Subcutaneous abdominal adipose tissue (tissue), 5 donors: ENCODE measurements at regions not wholly inside any gene's neighbourhood (a gene's known extent, or its start where the extent isn't known, plus 50 kb on each side); places are given as distances from the start of the nearest gene placed in this dataset.
A peak's percentile ranks its signal among the peaks of the same experiment; 100 is the strongest.
"Not testable (repeated sequence)": the region's sequence is repeated elsewhere in the genome, so short reads cannot be mapped to it uniquely, and the experiment has no call there.

ENCODE experiments used
- H3K27ac ChIP-seq: one replicate; pipeline ENCODE4 v1.7.0; 2013; ENCODE audit warnings: low read depth, mild to moderate bottlenecking, inconsistent platforms, low read length, moderate library complexity
- H3K27me3 ChIP-seq, 5 donors: one replicate each; pipeline ENCODE4 v1.7.0; 2013; ENCODE audit warnings: low read length in 5 of 5, inconsistent platforms in 1 of 5; ENCODE audit not compliant: control insufficient read depth in 5 of 5, insufficient read depth in 4 of 5
- H3K36me3 ChIP-seq, 5 donors: one replicate each; pipeline ENCODE4 v1.7.0; 2013; ENCODE audit warnings: low read length in 5 of 5; ENCODE audit not compliant: control insufficient read depth in 5 of 5, insufficient read depth in 5 of 5
- H3K4me1 ChIP-seq, 5 donors: one replicate each; pipeline ENCODE4 v1.7.0; 2013; ENCODE audit warnings: low read length in 5 of 5, mild to moderate bottlenecking in 3 of 5, moderate library complexity in 1 of 5; ENCODE audit not compliant: control insufficient read depth in 5 of 5, insufficient read depth in 5 of 5
- H3K4me3 ChIP-seq, 5 donors: one replicate each; pipeline ENCODE4 v1.7.0; 2013; ENCODE audit warnings: low read length in 5 of 5, low read depth in 1 of 5
- H3K9ac ChIP-seq, 5 donors: one replicate each; pipeline ENCODE4 v1.7.0; 2013; ENCODE audit warnings: low read length in 5 of 5, mild to moderate bottlenecking in 4 of 5, moderate library complexity in 3 of 5
- H3K9me3 ChIP-seq, 5 donors: one replicate each; pipeline ENCODE4 v1.7.0; 2013; ENCODE audit warnings: low read length in 5 of 5; ENCODE audit not compliant: control insufficient read depth in 5 of 5
- donor health status: healthy.
- donor health status: healthy.
- donor health status: healthy.
- donor health status: healthy.
- donor health status: healthy.

DNA sequence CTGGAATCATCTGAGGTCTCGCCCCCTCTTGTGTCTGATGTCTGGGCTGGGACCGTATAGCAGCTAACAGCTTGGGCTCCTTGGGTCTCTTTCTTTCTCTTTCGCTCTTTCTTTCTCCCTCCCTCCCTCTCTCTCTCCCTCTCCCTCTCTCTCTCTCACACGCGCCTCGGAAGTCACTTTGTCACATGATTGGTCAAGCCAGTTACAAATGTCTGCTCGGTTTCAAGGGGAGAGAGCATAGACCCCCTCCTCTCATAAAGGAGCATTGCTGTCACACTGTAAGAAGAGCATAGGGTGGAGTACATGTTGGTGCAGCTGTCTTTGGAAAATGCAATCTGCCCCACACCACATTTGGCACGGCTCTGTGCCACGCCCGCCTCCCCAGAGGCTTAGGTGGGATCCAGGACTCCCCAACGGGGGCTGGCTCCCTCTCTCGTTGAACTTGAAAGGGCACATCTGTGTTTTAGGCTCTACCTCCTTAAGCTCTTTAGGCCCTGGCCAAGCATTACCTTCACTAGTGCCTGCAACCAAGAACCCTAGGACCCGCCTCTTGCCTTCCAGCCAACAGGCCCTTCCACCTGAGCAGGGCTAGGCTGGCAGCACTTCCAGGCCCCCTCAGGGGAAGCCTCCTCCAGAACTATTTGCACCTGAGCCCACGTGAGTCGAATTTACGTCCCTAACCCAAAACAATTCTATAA is 61.9 kb upstream of the CACUL1 start:
- H3K9ac ChIP-seq = no peak overlapping the region
- no peak overlapping the region for H3K27ac ChIP-seq
- no peak overlapping the region for H3K4me3 ChIP-seq
- no peaks in the 10 kb centered on the region for H3K27me3 ChIP-seq
- H3K36me3 ChIP-seq = no peaks in the 10 kb centered on the region
- H3K4me1 ChIP-seq = peaks cover 3 to 21% (median 18%) of the 10 kb centered on the region in 5 donors
- H3K9me3 ChIP-seq = no peaks in the 10 kb centered on the region

DNA sequence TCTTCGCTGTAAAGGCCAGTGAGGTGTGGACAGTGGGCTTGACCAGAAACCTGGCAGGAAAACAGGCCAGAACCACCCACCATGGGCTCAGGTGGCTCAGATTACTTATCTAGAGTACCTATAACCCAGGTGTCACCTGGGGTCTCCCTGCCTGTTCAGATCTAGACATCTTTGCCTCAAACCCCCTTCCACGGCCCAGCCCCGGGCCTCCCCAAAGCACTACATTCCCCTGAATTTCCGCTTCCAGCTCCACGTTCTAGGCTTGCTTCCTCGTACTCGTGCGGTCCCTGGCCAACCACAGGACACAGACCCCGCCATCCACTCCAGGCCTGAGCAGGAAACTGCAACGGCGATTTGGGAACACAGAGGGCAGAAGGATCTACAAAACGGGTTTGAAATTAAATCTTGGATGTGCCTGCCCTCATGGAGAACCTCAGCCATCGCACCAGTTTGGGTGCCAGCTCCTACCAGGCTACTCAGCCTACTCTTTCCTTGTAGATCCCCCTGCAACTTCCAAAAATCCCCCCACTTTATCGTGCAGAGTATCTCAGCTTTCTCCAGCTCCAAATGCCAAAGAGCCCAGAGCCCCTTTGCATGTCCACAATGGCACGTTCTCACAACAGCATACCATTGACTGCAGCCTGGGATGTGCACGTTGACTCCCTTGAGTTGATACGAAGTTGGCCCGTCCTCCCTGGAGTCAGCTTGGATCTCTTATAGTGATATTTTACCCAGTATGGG is 62.7 kb upstream of the CACUL1 start:
- H3K9me3 ChIP-seq = no peaks in the 10 kb centered on the region
- peaks cover 0 to 12% (median 10%) of the 10 kb centered on the region in 5 donors for H3K4me1 ChIP-seq
- H3K27me3 ChIP-seq = no peaks in the 10 kb centered on the region
- no peaks in the 10 kb centered on the region for H3K36me3 ChIP-seq
- H3K4me3 ChIP-seq = no peak overlapping the region
- H3K9ac ChIP-seq = no peak overlapping the region
- H3K27ac ChIP-seq = no peak overlapping the region

DNA sequence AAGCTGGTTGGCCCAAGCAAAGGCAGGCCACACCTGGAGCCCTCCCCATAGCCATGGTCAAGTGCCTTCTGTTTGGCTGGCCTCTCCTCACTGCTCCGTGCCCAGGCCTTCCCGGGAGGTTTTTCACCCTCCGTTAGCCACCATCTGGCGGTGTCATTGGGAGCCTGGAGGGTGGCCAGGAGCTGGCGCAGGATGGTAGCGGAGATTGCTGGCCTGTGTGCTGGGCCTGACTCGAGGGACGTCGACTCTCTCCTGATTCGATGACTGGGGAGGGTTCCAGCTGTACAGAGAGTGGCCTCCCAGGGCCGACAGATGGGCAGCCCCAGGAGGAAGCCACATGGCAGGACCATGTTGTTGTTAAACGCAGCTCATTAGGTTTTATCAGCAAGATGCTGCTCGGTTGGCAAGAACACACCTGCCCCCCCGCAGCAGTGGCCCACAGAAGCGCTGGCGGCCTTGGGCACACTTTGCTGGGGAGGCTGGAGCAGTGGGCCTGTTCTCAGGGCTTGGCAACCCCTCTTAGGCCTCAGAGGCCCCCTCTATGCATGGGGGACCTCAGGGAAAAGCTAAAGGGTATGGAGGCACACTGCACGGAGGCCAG is 64.0 kb upstream of the CACUL1 start:
- H3K9ac ChIP-seq = no peak overlapping the region
- H3K9me3 ChIP-seq = no peaks in the 10 kb centered on the region
- H3K27ac ChIP-seq = no peak overlapping the region
- no peak overlapping the region for H3K4me3 ChIP-seq
- no peaks in the 10 kb centered on the region for H3K27me3 ChIP-seq
- H3K36me3 ChIP-seq = no peaks in the 10 kb centered on the region
- H3K4me1 ChIP-seq = peaks cover 0 to 10% (median 9%) of the 10 kb centered on the region in 5 donors

DNA sequence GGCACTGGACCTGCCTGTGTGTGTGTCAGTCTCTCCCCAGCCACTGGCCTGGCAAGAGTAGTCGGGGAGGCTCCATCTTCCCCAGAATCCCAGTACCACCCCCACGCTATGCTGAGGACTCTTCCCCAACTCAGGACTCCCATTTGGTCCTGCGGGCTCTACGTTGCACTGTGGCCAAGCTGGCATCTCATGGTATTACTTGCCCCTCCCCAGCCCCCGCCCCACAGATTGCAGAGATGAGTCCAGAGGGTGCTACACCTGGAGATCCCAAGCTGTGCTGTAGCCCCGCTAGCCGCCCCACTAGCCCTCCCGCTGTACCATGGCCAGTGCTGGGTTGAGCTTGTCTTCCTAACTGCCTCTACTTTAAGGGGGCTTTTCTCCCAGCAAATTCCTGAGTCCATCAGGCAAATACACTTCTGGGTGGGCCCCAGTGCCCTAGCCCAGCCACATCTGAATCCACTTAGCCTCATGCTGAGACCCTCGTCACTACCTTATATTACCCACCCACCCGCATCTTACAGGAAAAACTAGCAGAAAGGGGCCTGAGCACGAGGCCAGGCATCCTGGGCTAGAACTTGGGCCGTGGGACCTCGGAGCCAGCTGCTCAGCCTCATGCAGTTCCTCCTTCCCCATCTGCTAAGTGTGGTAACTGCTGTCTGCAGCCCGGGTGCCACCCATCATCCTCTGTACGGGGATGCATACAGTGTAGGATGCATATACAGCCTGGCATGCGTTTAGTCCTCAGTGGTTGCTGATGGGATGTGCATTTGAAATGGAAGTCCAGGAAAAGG is 65.8 kb upstream of the CACUL1 start:
- Histone ChIP-seq H3K4me1 (peaks cover 0 to 10% (median 9%) of the 10 kb centered on the region in 5 donors), H3K4me3 (no peak overlapping the region), H3K9ac (no peak overlapping the region), H3K9me3 (no peaks in the 10 kb centered on the region), H3K36me3 (no peaks in the 10 kb centered on the region), H3K27ac (no peak overlapping the region), H3K27me3 (no peaks in the 10 kb centered on the region)

DNA sequence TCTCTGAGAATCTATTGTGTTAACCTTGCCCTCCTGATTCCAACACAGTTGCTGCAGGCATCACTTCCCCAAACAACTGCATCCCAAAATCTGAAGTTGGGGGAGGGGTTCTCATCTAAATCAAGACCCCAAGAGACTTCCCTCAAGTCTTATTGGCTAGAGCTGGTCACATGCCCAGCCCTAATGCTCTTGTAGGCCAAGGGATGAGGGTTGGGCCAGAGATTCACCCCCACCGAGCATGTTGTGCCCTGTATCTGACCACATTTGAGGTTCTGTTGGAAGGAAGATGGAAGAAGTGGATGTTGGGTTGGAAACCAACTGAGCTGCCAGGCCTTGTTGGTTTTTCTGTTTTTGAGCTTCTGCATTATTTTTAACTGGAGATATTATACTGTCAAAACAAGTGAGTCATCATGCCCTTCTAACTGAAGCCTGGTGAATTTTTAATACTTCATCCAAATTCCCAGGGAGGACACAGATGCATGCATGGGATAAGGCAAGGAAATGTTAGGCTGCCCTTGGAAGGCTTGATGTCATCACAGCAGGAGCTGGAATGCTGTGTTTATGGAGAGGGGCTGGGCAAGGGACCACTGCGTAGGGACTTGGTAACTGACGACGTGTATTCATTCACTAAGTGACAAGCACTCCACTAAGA is 68.6 kb upstream of the CACUL1 start:
- no peaks in the 10 kb centered on the region for H3K9me3 ChIP-seq

DNA sequence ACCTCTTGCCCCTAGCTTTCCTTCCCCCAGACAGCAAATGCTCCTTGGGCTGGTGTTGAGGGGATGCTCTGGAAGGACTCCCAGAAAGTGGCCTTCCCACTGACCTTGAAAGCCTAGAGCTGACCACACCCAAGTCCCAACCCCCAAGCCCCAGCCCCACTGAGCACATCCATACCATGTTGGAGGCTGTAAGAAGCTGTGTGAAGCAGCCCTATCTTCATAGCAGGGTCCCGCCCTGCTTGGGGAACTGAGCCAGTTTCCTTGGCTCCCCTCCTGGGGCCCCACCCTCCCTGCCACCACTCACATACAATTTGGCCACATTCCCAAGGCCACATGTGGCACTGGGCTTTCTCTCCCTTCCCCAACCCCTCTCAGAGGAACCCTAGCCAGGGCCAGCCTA is 72.3 kb upstream of the CACUL1 start:
- Histone ChIP-seq H3K4me1 (peaks cover 0 to 6% (median 4%) of the 10 kb centered on the region in 5 donors), H3K27ac (no peak overlapping the region), H3K27me3 (no peaks in the 10 kb centered on the region)

More for the DNA sequence above, 68.6 kb upstream of the CACUL1 start:
- Histone ChIP-seq H3K4me3 (no peak overlapping the region), H3K27me3 (no peaks in the 10 kb centered on the region), H3K4me1 (peaks cover 0 to 8% (median 7%) of the 10 kb centered on the region in 5 donors), H3K36me3 (no peaks in the 10 kb centered on the region), H3K27ac (no peak overlapping the region), H3K9ac (no peak overlapping the region)

DNA sequence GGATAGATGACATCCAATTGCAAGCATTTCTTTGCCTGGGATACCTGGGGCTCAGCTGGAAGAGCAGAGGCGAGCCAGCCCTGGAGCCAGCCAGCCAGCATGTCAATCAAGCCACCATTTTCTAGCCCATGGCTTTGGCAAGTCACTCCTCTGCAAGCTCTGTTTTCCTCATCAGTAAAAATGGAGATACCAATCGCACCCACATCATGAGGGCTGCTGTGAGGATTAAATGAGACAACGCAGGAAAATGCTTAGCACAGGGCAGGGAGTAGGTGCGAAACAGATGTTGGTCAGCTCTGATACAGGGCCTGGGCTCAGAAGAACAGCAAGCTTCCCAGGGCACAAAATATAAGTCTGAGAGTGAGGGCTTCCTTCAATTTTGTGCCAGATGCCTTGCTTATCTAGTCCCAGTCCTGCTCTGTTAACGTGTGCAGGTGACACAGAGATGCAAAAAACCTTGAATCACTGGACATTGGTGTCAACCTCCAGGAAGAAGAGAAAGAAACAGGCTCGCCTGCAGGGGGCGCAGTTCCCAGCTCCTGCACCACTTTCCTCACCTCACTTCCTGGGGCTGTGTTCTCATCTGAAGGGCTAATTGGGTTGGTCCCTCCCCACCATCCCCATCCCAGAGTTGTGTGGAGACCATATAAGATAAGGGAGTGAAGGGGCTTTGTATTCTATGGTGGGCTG is 72.8 kb upstream of the CACUL1 start:
- no peak overlapping the region for H3K4me3 ChIP-seq
- no peaks in the 10 kb centered on the region for H3K27me3 ChIP-seq
- peaks cover 0 to 11% (median 9%) of the 10 kb centered on the region in 5 donors for H3K4me1 ChIP-seq
- H3K9me3 ChIP-seq = no peaks in the 10 kb centered on the region
- no peak overlapping the region for H3K27ac ChIP-seq
- no peaks in the 10 kb centered on the region for H3K36me3 ChIP-seq
- H3K9ac ChIP-seq = no peak overlapping the region

More for the DNA sequence above, 72.3 kb upstream of the CACUL1 start:
- no peaks in the 10 kb centered on the region for H3K36me3 ChIP-seq
- no peak overlapping the region for H3K9ac ChIP-seq
- H3K9me3 ChIP-seq = no peaks in the 10 kb centered on the region
- H3K4me3 ChIP-seq = no peak overlapping the region

DNA sequence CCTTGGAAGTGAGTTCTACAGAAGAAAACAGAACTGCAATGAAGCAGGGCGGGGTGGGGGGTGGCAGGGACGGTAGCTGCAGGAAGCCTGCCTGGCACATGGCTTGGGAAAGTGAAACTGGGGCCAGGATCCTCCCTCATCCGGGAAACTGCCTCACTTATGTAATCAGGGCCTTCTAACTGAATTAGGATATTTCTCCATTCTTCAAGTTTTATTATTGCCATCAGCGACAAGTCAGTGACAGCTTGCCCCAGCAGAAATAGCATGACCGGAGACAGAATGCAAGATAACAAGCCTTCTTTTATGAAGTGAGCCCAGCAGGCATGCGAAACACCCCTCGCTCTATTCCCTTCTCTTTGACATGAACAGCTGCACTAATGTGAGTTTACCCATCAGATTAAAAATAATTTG is 77.5 kb upstream of the CACUL1 start:
- Histone ChIP-seq H3K27me3 (no peaks in the 10 kb centered on the region), H3K9me3 (no peaks in the 10 kb centered on the region), H3K4me1 (peaks cover 0 to 11% (median 9%) of the 10 kb centered on the region in 5 donors), H3K4me3 (peak overlapping the region; percentile 13 to 34 (median 19)), H3K9ac (peak overlapping the region in 4 of 5 donors; percentile 32 to 64 (median 52)), H3K36me3 (no peaks in the 10 kb centered on the region), H3K27ac (no peak overlapping the region)

DNA sequence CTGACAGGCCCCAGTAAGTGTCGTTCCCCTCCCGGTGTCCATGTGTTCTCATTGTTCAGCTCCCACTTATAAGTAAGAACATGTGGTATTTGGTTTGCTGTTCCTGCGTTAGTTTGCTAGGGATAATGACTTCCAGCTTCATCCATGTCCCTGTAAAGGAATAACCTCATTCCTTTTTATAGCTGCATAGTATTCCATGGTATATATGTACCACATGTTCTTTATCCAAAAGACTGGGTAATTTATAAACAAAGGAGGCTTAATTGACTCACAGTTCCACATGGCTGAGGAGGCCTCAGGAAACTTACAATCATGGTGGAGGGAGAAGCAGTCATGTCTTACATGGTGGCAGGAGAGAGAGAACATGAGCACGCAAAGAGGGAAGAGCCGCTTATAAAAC is 79.6 kb upstream of the CACUL1 start:
- not testable (repeated sequence) for H3K9ac ChIP-seq, H3K27ac ChIP-seq, H3K27me3 ChIP-seq, H3K9me3 ChIP-seq, H3K36me3 ChIP-seq, H3K4me3 ChIP-seq
- H3K4me1 ChIP-seq = peaks cover 0 to 11% (median 9%) of the 10 kb centered on the region in 5 donors
